ENCODE measurements at regions not wholly inside any gene's neighbourhood (a gene's known extent, or its start where the extent isn't known, plus 50 kb on each side); places are given as distances from the start of the nearest gene placed in this dataset.

- Histone ChIP-seq H3K27me3 (ENCODE audit: control insufficient read depth in 5 of 5, insufficient read depth in 4 of 5, low read length in 5 of 5) (no peaks in the 10 kb centered on the region), H3K9ac (ENCODE audit: low read length in 5 of 5) (no peak overlapping the region), H3K36me3 (ENCODE audit: control insufficient read depth in 5 of 5, insufficient read depth in 5 of 5, low read length in 5 of 5) (no peaks in the 10 kb centered on the region), H3K4me1 (ENCODE audit: control insufficient read depth in 5 of 5, insufficient read depth in 5 of 5, low read length in 5 of 5) (peaks cover 0 to 9% (median 5%) of the 10 kb centered on the region in 5 donors), H3K27ac (ENCODE audit: low read depth, low read length) (no peak overlapping the region), H3K4me3 (ENCODE audit: low read depth in 1 of 5, low read length in 5 of 5) (no peak overlapping the region), H3K9me3 (ENCODE audit: control insufficient read depth in 5 of 5, low read length in 5 of 5) (peaks cover 0 to 2% (median 0%) of the 10 kb centered on the region in 5 donors)
Observed at GRCh38 chr5:103373597-103374472, 115.3 kb downstream of the MACIR start.

GRCh38 chr5:103371046-103371607 lies 112.6 kb downstream of the MACIR start:
- Histone ChIP-seq H3K36me3 (ENCODE audit: control insufficient read depth in 5 of 5, insufficient read depth in 5 of 5, low read length in 5 of 5) (no peaks in the 10 kb centered on the region), H3K9me3 (ENCODE audit: control insufficient read depth in 5 of 5, low read length in 5 of 5) (no peaks in the 10 kb centered on the region), H3K4me3 (ENCODE audit: low read depth in 1 of 5, low read length in 5 of 5) (no peak overlapping the region), H3K27me3 (ENCODE audit: control insufficient read depth in 5 of 5, insufficient read depth in 4 of 5, low read length in 5 of 5) (no peaks in the 10 kb centered on the region), H3K4me1 (ENCODE audit: control insufficient read depth in 5 of 5, insufficient read depth in 5 of 5, low read length in 5 of 5) (peaks cover 0 to 9% (median 5%) of the 10 kb centered on the region in 5 donors), H3K27ac (ENCODE audit: low read depth, low read length) (no peak overlapping the region), H3K9ac (ENCODE audit: low read length in 5 of 5) (no peak overlapping the region)

GRCh38 chr5:103369125-103370120 lies 110.9 kb downstream of the MACIR start:
- H3K27ac ChIP-seq (ENCODE audit: low read depth, low read length), result no peak overlapping the region
- no peaks in the 10 kb centered on the region for H3K27me3 ChIP-seq (ENCODE audit: control insufficient read depth in 5 of 5, insufficient read depth in 4 of 5, low read length in 5 of 5)
- no peaks in the 10 kb centered on the region for H3K9me3 ChIP-seq (ENCODE audit: control insufficient read depth in 5 of 5, low read length in 5 of 5)
- H3K36me3 ChIP-seq (ENCODE audit: control insufficient read depth in 5 of 5, insufficient read depth in 5 of 5, low read length in 5 of 5), result no peaks in the 10 kb centered on the region
- peaks cover 0 to 9% (median 5%) of the 10 kb centered on the region in 5 donors for H3K4me1 ChIP-seq (ENCODE audit: control insufficient read depth in 5 of 5, insufficient read depth in 5 of 5, low read length in 5 of 5)
- H3K4me3 ChIP-seq (ENCODE audit: low read depth in 1 of 5, low read length in 5 of 5), result no peak overlapping the region
- H3K9ac ChIP-seq (ENCODE audit: low read length in 5 of 5), result no peak overlapping the region

GRCh38 chr5:103367702-103368101 lies 109.1 kb downstream of the MACIR start:
- H3K36me3 ChIP-seq (ENCODE audit: control insufficient read depth in 5 of 5, insufficient read depth in 5 of 5, low read length in 5 of 5), result no peaks in the 10 kb centered on the region
- H3K27ac ChIP-seq (ENCODE audit: low read depth, low read length), result no peak overlapping the region
- H3K4me3 ChIP-seq (ENCODE audit: low read depth in 1 of 5, low read length in 5 of 5), result no peak overlapping the region
- H3K4me1 ChIP-seq (ENCODE audit: control insufficient read depth in 5 of 5, insufficient read depth in 5 of 5, low read length in 5 of 5), result peaks cover 0 to 9% (median 5%) of the 10 kb centered on the region in 5 donors
- no peaks in the 10 kb centered on the region for H3K27me3 ChIP-seq (ENCODE audit: control insufficient read depth in 5 of 5, insufficient read depth in 4 of 5, low read length in 5 of 5)
- no peak overlapping the region for H3K9ac ChIP-seq (ENCODE audit: low read length in 5 of 5)
- no peaks in the 10 kb centered on the region for H3K9me3 ChIP-seq (ENCODE audit: control insufficient read depth in 5 of 5, low read length in 5 of 5)

GRCh38 chr5:103366918-103367549 lies 108.5 kb downstream of the MACIR start:
- Histone ChIP-seq H3K27ac (ENCODE audit: low read depth, low read length) (no peak overlapping the region), H3K4me3 (ENCODE audit: low read depth in 1 of 5, low read length in 5 of 5) (no peak overlapping the region), H3K9me3 (ENCODE audit: control insufficient read depth in 5 of 5, low read length in 5 of 5) (no peaks in the 10 kb centered on the region), H3K27me3 (ENCODE audit: control insufficient read depth in 5 of 5, insufficient read depth in 4 of 5, low read length in 5 of 5) (no peaks in the 10 kb centered on the region), H3K4me1 (ENCODE audit: control insufficient read depth in 5 of 5, insufficient read depth in 5 of 5, low read length in 5 of 5) (peaks cover 0 to 6% (median 4%) of the 10 kb centered on the region in 5 donors), H3K9ac (ENCODE audit: low read length in 5 of 5) (no peak overlapping the region), H3K36me3 (ENCODE audit: control insufficient read depth in 5 of 5, insufficient read depth in 5 of 5, low read length in 5 of 5) (no peaks in the 10 kb centered on the region)

- Histone ChIP-seq H3K4me1 (ENCODE audit: control insufficient read depth in 5 of 5, insufficient read depth in 5 of 5, low read length in 5 of 5) (no peaks in the 10 kb centered on the region), H3K4me3 (ENCODE audit: low read depth in 1 of 5, low read length in 5 of 5) (no peak overlapping the region), H3K27ac (ENCODE audit: low read depth, low read length) (no peak overlapping the region), H3K36me3 (ENCODE audit: control insufficient read depth in 5 of 5, insufficient read depth in 5 of 5, low read length in 5 of 5) (no peaks in the 10 kb centered on the region), H3K9ac (ENCODE audit: low read length in 5 of 5) (no peak overlapping the region), H3K9me3 (ENCODE audit: control insufficient read depth in 5 of 5, low read length in 5 of 5) (no peaks in the 10 kb centered on the region), H3K27me3 (ENCODE audit: control insufficient read depth in 5 of 5, insufficient read depth in 4 of 5, low read length in 5 of 5) (no peaks in the 10 kb centered on the region)
Observed at GRCh38 chr5:103364074-103364473, 105.5 kb downstream of the MACIR start.

GRCh38 chr5:103362211-103362610 lies 103.6 kb downstream of the MACIR start:
- no peaks in the 10 kb centered on the region for H3K27me3 ChIP-seq (ENCODE audit: control insufficient read depth in 5 of 5, insufficient read depth in 4 of 5, low read length in 5 of 5)
- no peaks in the 10 kb centered on the region for H3K9me3 ChIP-seq (ENCODE audit: control insufficient read depth in 5 of 5, low read length in 5 of 5)
- peaks cover 0 to 9% (median 0%) of the 10 kb centered on the region in 5 donors for H3K4me1 ChIP-seq (ENCODE audit: control insufficient read depth in 5 of 5, insufficient read depth in 5 of 5, low read length in 5 of 5)

GRCh38 chr5:103360475-103360874 lies 101.9 kb downstream of the MACIR start:
- Histone ChIP-seq H3K9ac (ENCODE audit: low read length in 5 of 5) (no peak overlapping the region), H3K27ac (ENCODE audit: low read depth, low read length) (no peak overlapping the region), H3K27me3 (ENCODE audit: control insufficient read depth in 5 of 5, insufficient read depth in 4 of 5, low read length in 5 of 5) (no peaks in the 10 kb centered on the region), H3K4me3 (ENCODE audit: low read depth in 1 of 5, low read length in 5 of 5) (no peak overlapping the region), H3K9me3 (ENCODE audit: control insufficient read depth in 5 of 5, low read length in 5 of 5) (no peaks in the 10 kb centered on the region), H3K4me1 (ENCODE audit: control insufficient read depth in 5 of 5, insufficient read depth in 5 of 5, low read length in 5 of 5) (peaks cover 0 to 13% (median 5%) of the 10 kb centered on the region in 5 donors), H3K36me3 (ENCODE audit: control insufficient read depth in 5 of 5, insufficient read depth in 5 of 5, low read length in 5 of 5) (no peaks in the 10 kb centered on the region)

More at GRCh38 chr5:103362211-103362610, 103.6 kb downstream of the MACIR start:
- no peaks in the 10 kb centered on the region for H3K36me3 ChIP-seq (ENCODE audit: control insufficient read depth in 5 of 5, insufficient read depth in 5 of 5, low read length in 5 of 5)
- no peak overlapping the region for H3K27ac ChIP-seq (ENCODE audit: low read depth, low read length)
- H3K4me3 ChIP-seq (ENCODE audit: low read depth in 1 of 5, low read length in 5 of 5), result no peak overlapping the region
- H3K9ac ChIP-seq (ENCODE audit: low read length in 5 of 5), result no peak overlapping the region

- Histone ChIP-seq H3K36me3 (ENCODE audit: control insufficient read depth in 5 of 5, insufficient read depth in 5 of 5, low read length in 5 of 5) (no peaks in the 10 kb centered on the region), H3K9ac (ENCODE audit: low read length in 5 of 5) (no peak overlapping the region), H3K27ac (ENCODE audit: low read depth, low read length) (no peak overlapping the region), H3K27me3 (ENCODE audit: control insufficient read depth in 5 of 5, insufficient read depth in 4 of 5, low read length in 5 of 5) (no peaks in the 10 kb centered on the region), H3K4me1 (ENCODE audit: control insufficient read depth in 5 of 5, insufficient read depth in 5 of 5, low read length in 5 of 5) (peaks cover 0 to 14% (median 12%) of the 10 kb centered on the region in 5 donors), H3K9me3 (ENCODE audit: control insufficient read depth in 5 of 5, low read length in 5 of 5) (no peaks in the 10 kb centered on the region), H3K4me3 (ENCODE audit: low read depth in 1 of 5, low read length in 5 of 5) (no peak overlapping the region)
Observed at GRCh38 chr5:103358305-103358995, 99.9 kb downstream of the MACIR start.
